ENCODE measurements at regions not wholly inside any gene's neighbourhood (a gene's known extent, or its start where the extent isn't known, plus 50 kb on each side); places are given as distances from the start of the nearest gene placed in this dataset.

- no peak for DNase-seq (ENCODE audit: low read depth, low spot score)
- FAIRE-seq, result no peak
- no peak overlapping the region for H3K4me3 ChIP-seq (replicated peaks in 1 of 3; ENCODE audit: insufficient read depth in 1 of 3, low read depth in 1 of 3, low read length in 3 of 3)
- intact Hi-C loops (cut with micrococcal nuclease) (no loop called here), dilution Hi-C loops (cut with MboI; ENCODE audit: extremely low pct_ligation_motif_present, low sequenced_read_pairs) (no loop called here)
- no peak overlapping the region for H3K27ac ChIP-seq (ENCODE audit: insufficient read depth, low read depth, low read length)
- no peaks in the 10 kb centered on the region for H3K27me3 ChIP-seq (ENCODE audit: control insufficient read depth in 2 of 2, insufficient read depth in 2 of 2, low read length in 2 of 2)
- no TSS peak for BruUV-seq (replicated peaks)
- peaks cover 16% of the 10 kb centered on the region for H3K4me1 ChIP-seq (ENCODE audit: control insufficient read depth, extremely low read depth, insufficient read depth, low read length)
- ChIA-PET POLR2A (no interaction called here), CTCF (no interaction called here)
- no peaks in the 10 kb centered on the region for H3K36me3 ChIP-seq (ENCODE audit: control insufficient read depth in 2 of 2, extremely low read depth in 1 of 2, insufficient read depth in 2 of 2, low read length in 2 of 2)
- no peaks in the 10 kb centered on the region for H3K79me2 ChIP-seq (ENCODE audit: control insufficient read depth, insufficient read depth, low read length)
- no peak overlapping the region for H2AFZ ChIP-seq (ENCODE audit: low read depth, low read length)
- no peak for TF ChIP-seq EZH2 (IDR thresholded peaks at IDR 0.05; ENCODE audit: borderline replicate concordance, low read depth, low read length, severe bottlenecking)
- no peak for TF ChIP-seq GATA2 (IDR thresholded peaks at IDR 0.05; ENCODE audit: insufficient read depth, insufficient read length, low read depth, low read length)
- TF ChIP-seq MAX (IDR thresholded peaks at IDR 0.05; ENCODE audit: insufficient read depth, insufficient read length), result no peak
- TF ChIP-seq JUN (IDR thresholded peaks at IDR 0.05; ENCODE audit: borderline replicate concordance, insufficient read depth, insufficient read length, low read depth), result no peak
- no peak for TF ChIP-seq MYC (IDR thresholded peaks at IDR 0.05; ENCODE audit: low read depth, low read length)
- no peak for TF ChIP-seq FOS (IDR thresholded peaks at IDR 0.05; ENCODE audit: borderline replicate concordance, insufficient read depth, low read length)
- TF ChIP-seq POLR2AphosphoS5 (IDR thresholded peaks at IDR 0.05; ENCODE audit: insufficient read depth, low read depth, low read length), result no peak
- no peak for TF ChIP-seq POLR2A (IDR thresholded peaks at IDR 0.05; ENCODE audit: low read depth, low read length)
- TF ChIP-seq CTCF (IDR thresholded peaks at IDR 0.05; ENCODE audit: extremely low read depth in 1 of 2, insufficient read depth in 1 of 2, low read depth in 1 of 2, low read length in 2 of 2), result no peak
- no peaks in the 10 kb centered on the region for H4K20me1 ChIP-seq (replicated peaks; ENCODE audit: control insufficient read depth, extremely low read depth, insufficient read depth, low read length)
- H3K9ac ChIP-seq (replicated peaks; ENCODE audit: extremely low read depth, insufficient read depth, low read length), result no peak overlapping the region
- H3K9me1 ChIP-seq (replicated peaks; ENCODE audit: control insufficient read depth, extremely low read depth, insufficient read depth, low read length), result no peaks in the 10 kb centered on the region
- no peaks in the 10 kb centered on the region for H3K9me3 ChIP-seq (replicated peaks; ENCODE audit: control insufficient read depth, insufficient read depth, low read length)
- no peak overlapping the region for H3K4me2 ChIP-seq (ENCODE audit: insufficient read depth, low read length)
Observed at GRCh38 chr14:71618716-71619115, 313.5 kb upstream of the RGS6 start.
